ENCODE measurements at regions not wholly inside any gene's neighbourhood (a gene's known extent, or its start where the extent isn't known, plus 50 kb on each side); places are given as distances from the start of the nearest gene placed in this dataset.
"Not testable (repeated sequence)": the region's sequence is repeated elsewhere in the genome, so short reads cannot be mapped to it uniquely, and the experiment has no call there.

GRCh38 chr4:116231999-116232398, 853.4 kb downstream of the TRAM1L1 start:
- H3K27me3 Mint-ChIP-seq (ENCODE audit: insufficient read depth); H3K36me3 ChIP-seq (ENCODE audit: control insufficient read depth, insufficient read depth, low read length); H3K27ac ChIP-seq (ENCODE audit: low read depth, low read length); H3K27ac Mint-ChIP-seq; H3K9me3 Mint-ChIP-seq; H3K9me3 ChIP-seq (ENCODE audit: control insufficient read depth, low read length); H3K4me3 Mint-ChIP-seq; H3K4me1 ChIP-seq (ENCODE audit: control insufficient read depth, insufficient read depth, low read length); H3K4me3 ChIP-seq (ENCODE audit: low read length); H3K9ac ChIP-seq (ENCODE audit: extremely low read depth, low read length, poor library complexity, severe bottlenecking); H3K27me3 ChIP-seq (ENCODE audit: control insufficient read depth, insufficient read depth, low read length, poor library complexity, severe bottlenecking); H3K36me3 Mint-ChIP-seq (ENCODE audit: low read depth); H3K4me1 Mint-ChIP-seq: not testable (repeated sequence)
- peak; percentile 51 for TF ChIP-seq CTCF (conservative IDR thresholded peaks at IDR 0.05)
- 40 to 72% methylated on average over 1 to 4 of the region's 4 CpGs for WGBS, 2 experiments (ENCODE audit: insufficient coverage in 1 of 2, insufficient read length in 1 of 2)
- peak; percentile 64 for DNase-seq

DNA sequence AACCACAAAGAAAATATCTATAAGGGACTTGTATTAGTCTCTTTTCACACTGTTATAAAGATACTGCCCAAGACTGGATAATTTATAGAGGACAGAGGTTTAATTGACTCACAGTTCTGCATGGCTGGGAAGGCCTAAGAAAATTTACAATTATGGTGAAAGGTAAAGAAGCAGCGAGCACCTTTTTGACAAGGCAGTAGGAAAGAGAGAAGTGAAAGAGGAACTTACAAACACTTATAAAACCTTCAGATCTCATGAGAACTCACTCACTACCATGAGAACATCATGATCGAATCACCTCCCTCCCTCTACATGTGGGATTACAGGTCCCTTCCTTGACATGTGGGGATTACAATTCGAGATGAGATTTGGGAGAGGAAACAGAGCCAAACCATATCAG, 856.0 kb downstream of the TRAM1L1 start:
- Mint-ChIP-seq H3K9me3 (no peaks in the 10 kb centered on the region), H3K36me3 (ENCODE audit: low read depth) (no peaks in the 10 kb centered on the region), H3K4me1 (no peaks in the 10 kb centered on the region), H3K27ac (no peak overlapping the region), H3K27me3 (ENCODE audit: insufficient read depth) (no peaks in the 10 kb centered on the region), H3K4me3 (no peak overlapping the region)
- no peaks in the 10 kb centered on the region for H3K9me3 ChIP-seq (ENCODE audit: control insufficient read depth, low read length)
- H3K4me1 ChIP-seq (ENCODE audit: control insufficient read depth, insufficient read depth, low read length): no peaks in the 10 kb centered on the region
- no peak for TF ChIP-seq CTCF (conservative IDR thresholded peaks at IDR 0.05)
- H3K36me3 ChIP-seq (ENCODE audit: control insufficient read depth, insufficient read depth, low read length): no peaks in the 10 kb centered on the region
- 83% methylated on average over 3 of the region's 3 CpGs; no CpG with 5 or more reads in 1 of the 2 experiments for WGBS, 2 experiments (ENCODE audit: insufficient coverage in 1 of 2, insufficient read length in 1 of 2)
- H3K27ac ChIP-seq (ENCODE audit: low read depth, low read length): no peak overlapping the region
- DNase-seq: no peak
- H3K9ac ChIP-seq (ENCODE audit: extremely low read depth, low read length, poor library complexity, severe bottlenecking): no peak overlapping the region
- no peaks in the 10 kb centered on the region for H3K27me3 ChIP-seq (ENCODE audit: control insufficient read depth, insufficient read depth, low read length, poor library complexity, severe bottlenecking)
- no peak overlapping the region for H3K4me3 ChIP-seq (ENCODE audit: low read length)

DNA sequence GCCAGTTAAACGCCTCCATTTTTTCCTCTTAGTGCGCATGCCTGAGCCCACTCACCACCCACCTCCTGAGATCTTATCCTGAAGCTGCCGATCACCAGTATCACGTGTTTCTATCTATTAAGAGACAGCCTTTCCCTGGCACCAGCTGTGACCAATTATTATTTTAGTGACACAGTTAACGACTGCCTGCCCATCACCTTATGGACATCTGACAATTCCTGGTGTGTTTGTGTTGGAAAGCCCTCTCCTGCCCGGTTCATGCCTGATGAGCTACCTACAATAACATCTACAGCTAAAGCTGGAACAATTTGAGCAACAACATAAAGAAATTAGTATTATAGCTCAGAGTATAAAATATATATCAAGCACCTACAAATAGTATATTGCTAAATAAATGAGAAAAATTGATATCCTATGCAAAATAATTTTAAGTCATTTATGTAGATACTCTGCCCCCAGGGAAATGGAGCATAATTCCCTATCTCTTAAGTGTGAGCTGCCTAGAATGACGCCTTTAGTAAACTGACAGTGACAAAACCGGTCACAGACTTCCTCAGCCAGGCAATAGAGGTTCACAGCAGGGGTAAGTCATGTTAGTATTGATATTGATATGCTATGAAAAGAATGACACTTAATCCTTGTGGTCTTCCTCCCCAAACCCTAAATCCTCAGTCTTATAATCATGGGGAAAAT, 862.2 kb downstream of the TRAM1L1 start:
- no peaks in the 10 kb centered on the region for H3K9me3 Mint-ChIP-seq
- Histone ChIP-seq H3K27ac (ENCODE audit: low read depth, low read length) (no peak overlapping the region), H3K36me3 (ENCODE audit: control insufficient read depth, insufficient read depth, low read length) (no peaks in the 10 kb centered on the region), H3K9me3 (ENCODE audit: control insufficient read depth, low read length) (no peaks in the 10 kb centered on the region), H3K27me3 (ENCODE audit: control insufficient read depth, insufficient read depth, low read length, poor library complexity, severe bottlenecking) (no peaks in the 10 kb centered on the region), H3K4me1 (ENCODE audit: control insufficient read depth, insufficient read depth, low read length) (no peaks in the 10 kb centered on the region), H3K9ac (ENCODE audit: extremely low read depth, low read length, poor library complexity, severe bottlenecking) (no peak overlapping the region), H3K4me3 (ENCODE audit: low read length) (no peak overlapping the region)
- 84 to 88% methylated on average over 6 to 8 of the region's 8 CpGs for WGBS, 2 experiments (ENCODE audit: insufficient coverage in 1 of 2, insufficient read length in 1 of 2)
- no peak for TF ChIP-seq CTCF (conservative IDR thresholded peaks at IDR 0.05)
- DNase-seq: no peak
- H3K36me3 Mint-ChIP-seq (ENCODE audit: low read depth): no peaks in the 10 kb centered on the region
- no peaks in the 10 kb centered on the region for H3K4me1 Mint-ChIP-seq
- H3K27me3 Mint-ChIP-seq (ENCODE audit: insufficient read depth): no peaks in the 10 kb centered on the region
- no peak overlapping the region for H3K4me3 Mint-ChIP-seq
- H3K27ac Mint-ChIP-seq: no peak overlapping the region

Measured in endodermal cell (in vitro differentiated cells).